Eye (tissue), 1 donor: ENCODE measurements at regions not wholly inside any gene's neighbourhood (a gene's known extent, or its start where the extent isn't known, plus 50 kb on each side); places are given as distances from the start of the nearest gene placed in this dataset.
"Not testable (repeated sequence)": the region's sequence is repeated elsewhere in the genome, so short reads cannot be mapped to it uniquely, and the experiment has no call there.

Experiments used
- DNase-seq: peaks from one replicate; pipeline ENCODE4 v3.0.0-alpha.2; 2015

GRCh38 chrX:19243431-19243830 lies 100.3 kb upstream of the PDHA1 start:
- no peak for DNase-seq

GRCh38 chrX:19244921-19245320 lies 98.8 kb upstream of the PDHA1 start:
- DNase-seq = not testable (repeated sequence)

- DNase-seq = no peak
Measured at GRCh38 chrX:19245711-19246269, 97.9 kb upstream of the PDHA1 start.

- DNase-seq = no peak
Measured at GRCh38 chrX:19256986-19257385, 86.7 kb upstream of the PDHA1 start.

- DNase-seq = not testable (repeated sequence)
Measured at GRCh38 chrX:19261026-19261425, 82.7 kb upstream of the PDHA1 start.

- no peak for DNase-seq
Measured at GRCh38 chrX:19270727-19271126, 73.0 kb upstream of the PDHA1 start.

GRCh38 chrX:19272452-19272851 lies 71.3 kb upstream of the PDHA1 start:
- DNase-seq = no peak

GRCh38 chrX:19280636-19281035 lies 63.1 kb upstream of the PDHA1 start:
- no peak for DNase-seq

- no peak for DNase-seq
Measured at GRCh38 chrX:19281256-19281655, 62.5 kb upstream of the PDHA1 start.

GRCh38 chrX:19283597-19284339 lies 60.0 kb upstream of the PDHA1 start:
- DNase-seq = no peak

- DNase-seq = no peak
Measured at GRCh38 chrX:19285857-19286256, 57.9 kb upstream of the PDHA1 start.

GRCh38 chrX:19291086-19291485 lies 52.6 kb upstream of the PDHA1 start:
- DNase-seq = no peak

GRCh38 chrX:19293606-19294325 lies 50.0 kb upstream of the PDHA1 start:
- DNase-seq = no peak
